Stimulated activated CD8-positive, alpha-beta memory T cell treated with anti-CD3 and anti-CD28 coated beads, Interleukin-12 subunit alpha, Interleukin-12 subunit beta, amount 100 ng/mL, for 24 hours (primary cell): ENCODE measurements at regions not wholly inside any gene's neighbourhood (a gene's known extent, or its start where the extent isn't known, plus 50 kb on each side); places are given as distances from the start of the nearest gene placed in this dataset.
"Not testable (repeated sequence)": the region's sequence is repeated elsewhere in the genome, so short reads cannot be mapped to it uniquely, and the experiment has no call there.

Experiments
- DNase-seq: peaks from one replicate; pipeline ENCODE4 v3.0.0-alpha.2; 2020; ENCODE audit errors: extremely low read depth

DNA sequence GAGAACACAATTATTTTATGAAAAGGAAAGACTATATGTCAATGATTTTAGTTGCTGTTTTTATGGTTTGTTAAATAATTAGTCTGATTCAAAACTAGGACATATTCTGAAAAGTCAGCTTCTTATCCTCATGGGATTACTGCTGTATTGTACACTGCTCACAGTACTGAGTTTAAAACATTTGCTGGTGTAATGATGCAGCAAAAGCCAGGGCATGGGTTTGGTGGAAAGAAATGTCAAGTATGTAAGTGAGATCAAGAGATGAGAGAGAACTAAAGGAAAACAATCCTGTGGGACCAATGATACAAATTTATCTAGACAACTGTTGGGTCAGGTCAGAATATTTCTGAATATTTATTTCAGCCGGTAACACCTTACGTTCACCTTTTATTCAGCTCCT is 210.1 kb upstream of the ARHGEF26 start:
- no peak for DNase-seq

DNA sequence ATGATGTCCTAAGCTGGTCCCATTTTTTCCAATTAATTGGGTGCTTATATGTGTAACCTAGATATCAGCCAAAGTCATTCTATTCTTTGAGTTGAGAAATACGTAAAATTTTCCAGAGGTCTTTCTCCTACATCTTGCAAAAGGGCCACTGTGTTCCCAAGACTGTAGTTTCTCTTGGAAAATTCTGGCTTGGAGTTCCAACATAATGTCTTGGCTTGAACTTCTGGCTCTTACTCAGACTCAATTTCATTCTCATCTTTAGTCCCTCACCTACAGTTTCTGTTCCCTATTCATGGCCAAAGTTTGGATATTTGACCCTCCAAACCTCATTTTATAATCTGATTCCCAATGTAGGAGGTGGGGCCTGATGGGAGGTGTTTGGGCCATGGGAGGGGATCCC is 201.4 kb upstream of the ARHGEF26 start:
- no peak for DNase-seq

DNA sequence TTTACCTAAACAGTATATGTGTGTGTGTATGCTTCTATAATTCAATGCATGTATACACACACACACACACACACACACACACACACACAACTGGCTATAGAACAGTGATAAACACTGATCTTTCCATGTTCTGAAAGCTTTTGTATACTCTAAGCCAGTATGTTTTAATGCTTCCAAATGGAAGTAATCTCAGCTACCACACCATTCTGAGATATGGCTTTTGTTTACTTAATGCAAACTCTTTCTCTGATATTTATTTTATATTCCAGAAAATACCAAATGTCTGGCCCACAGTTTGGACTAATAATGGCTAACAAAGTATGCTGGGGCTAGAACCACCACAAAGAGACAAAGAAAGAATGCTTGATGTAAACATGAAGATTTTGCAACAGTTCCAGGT is 199.4 kb upstream of the ARHGEF26 start:
- no peak for DNase-seq

DNA sequence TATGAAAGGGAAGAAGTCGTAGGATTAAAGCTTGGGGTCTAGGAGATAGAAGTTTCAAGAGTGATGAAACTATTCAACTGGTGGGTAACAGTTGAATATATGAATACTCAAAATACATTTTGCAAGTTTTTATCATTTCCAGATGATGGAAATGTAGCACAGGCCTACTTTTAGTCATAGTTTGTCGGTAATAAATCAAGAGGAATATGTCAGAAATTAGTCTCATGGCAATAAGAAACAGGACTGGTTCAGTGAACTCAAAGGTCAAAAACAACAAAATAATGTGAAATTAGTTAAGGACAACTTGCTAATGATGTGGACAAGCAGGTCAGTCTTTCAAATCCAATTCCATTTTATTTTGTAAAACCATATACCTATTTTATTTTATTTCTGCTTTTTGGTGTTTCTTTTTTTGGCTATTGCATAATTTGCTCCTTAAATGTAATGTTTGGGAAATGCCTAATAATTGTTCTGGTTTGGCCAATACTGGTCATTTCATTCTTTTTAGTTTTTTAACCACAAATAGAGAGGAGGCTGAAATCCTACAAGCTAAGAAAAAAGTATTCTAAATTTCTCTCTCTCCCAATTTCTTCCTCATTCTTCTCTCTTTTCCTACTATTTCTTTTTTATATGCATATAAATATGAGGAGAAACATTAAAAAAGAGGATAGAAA is 195.2 kb upstream of the ARHGEF26 start:
- no peak for DNase-seq

DNA sequence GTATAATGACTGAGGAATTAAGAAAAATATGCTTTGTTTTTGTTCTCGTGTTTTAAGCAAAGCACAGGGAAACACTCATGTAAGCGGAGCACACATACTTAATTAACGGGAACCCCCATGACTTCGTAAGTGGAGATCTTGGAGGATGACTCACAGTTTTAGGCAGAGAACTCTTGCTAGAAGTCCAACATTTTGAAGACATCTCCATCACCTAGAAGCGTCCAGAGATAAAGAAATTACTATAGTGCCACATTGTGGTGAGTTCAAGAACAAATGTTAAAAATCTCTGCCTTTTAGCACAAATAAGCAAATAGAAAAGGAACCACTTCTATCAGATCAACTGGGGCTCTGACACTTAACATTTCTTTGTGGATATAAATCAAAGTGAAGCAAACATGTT is 194.1 kb upstream of the ARHGEF26 start:
- no peak for DNase-seq

DNA sequence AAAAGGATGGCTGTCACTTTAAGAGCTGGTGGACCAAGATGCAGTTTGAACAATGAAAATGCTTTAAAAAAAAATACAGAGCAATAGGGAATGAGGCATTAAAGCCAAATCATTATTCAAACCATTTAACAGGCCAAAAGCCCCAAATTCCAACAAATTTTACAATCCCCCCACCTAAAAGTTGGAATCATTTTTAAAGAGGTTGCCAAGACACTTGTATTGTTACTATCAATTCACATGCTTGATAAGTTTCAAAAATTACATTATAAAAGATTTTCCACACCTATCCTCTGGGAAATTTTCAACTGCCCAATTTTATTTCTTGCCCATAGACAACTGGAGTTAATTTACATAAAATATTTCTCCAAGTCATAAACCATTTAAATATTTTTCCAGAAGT is 192.3 kb upstream of the ARHGEF26 start:
- DNase-seq, result no peak

DNA sequence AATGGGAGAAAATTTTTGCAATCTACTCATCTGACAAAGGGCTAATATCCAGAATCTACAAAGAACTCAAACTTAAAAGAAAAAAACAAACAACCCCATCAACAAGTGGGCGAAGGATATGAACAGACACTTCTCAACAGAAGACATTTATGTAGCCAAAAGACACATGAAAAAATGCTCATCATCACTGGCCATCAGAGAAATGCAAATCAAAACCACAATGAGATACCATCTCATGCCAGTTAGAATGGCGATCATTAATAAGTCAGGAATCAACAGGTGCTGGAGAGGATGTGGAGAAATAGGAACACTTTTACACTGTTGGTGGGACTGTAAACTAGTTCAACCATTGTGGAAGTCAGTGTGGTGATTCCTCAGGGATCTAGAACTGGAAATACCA is 187.7 kb upstream of the ARHGEF26 start:
- DNase-seq, result not testable (repeated sequence)

DNA sequence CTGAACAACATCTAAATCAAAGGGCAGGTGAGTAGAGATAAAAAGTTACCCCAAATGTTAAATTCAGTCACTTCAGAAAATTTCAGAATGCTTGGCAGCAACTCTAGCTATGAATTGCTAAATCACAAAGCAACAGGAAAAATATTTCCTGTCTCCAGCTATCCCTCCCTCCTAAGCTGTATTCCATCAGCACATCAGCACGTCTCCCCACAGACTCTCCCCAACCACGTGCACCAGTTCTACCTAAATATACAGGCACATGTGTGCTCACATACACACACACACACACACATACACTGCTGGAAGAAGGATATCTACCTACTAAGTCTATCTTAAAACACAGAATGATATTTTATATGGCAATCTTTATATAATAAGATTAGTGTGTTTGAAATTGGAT is 177.1 kb upstream of the ARHGEF26 start:
- no peak for DNase-seq

DNA sequence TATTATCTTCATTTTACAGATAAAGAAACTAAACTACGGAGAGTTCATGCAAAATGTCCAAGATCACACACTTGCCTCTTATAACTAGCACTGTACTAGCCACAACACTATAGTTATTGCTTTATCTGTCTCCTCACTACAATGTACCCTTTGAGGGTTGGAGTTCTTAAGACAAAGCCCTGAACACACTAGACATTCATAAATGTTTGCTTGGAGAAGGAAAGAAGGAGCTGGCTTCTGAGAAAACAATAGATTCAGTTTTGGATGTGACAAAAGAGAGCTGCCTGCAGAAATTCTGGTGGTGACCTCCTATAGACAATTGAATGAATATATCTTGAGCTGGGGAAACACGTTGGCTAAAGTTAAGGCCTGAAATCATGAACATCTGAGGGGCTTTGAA is 169.9 kb upstream of the ARHGEF26 start:
- no peak for DNase-seq

DNA sequence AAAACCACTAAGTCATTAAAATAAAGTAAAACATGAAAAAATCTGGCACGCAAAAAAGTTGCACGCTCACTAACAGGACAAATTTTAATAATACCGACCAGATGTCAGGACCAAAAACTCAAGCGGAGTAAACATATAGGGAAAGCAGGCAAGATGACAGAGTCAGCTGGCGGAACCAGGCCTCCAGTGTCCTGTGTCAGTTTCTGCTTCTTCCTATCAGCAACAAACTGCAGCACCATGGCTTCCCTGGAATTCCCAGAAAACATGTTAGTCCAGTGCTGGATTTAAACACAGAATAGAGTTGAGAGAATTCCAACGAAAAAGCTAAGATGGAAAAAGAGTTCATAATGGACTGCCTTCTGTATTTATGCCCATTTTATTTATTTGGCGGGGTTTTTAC is 169.1 kb upstream of the ARHGEF26 start:
- DNase-seq, result no peak

DNA sequence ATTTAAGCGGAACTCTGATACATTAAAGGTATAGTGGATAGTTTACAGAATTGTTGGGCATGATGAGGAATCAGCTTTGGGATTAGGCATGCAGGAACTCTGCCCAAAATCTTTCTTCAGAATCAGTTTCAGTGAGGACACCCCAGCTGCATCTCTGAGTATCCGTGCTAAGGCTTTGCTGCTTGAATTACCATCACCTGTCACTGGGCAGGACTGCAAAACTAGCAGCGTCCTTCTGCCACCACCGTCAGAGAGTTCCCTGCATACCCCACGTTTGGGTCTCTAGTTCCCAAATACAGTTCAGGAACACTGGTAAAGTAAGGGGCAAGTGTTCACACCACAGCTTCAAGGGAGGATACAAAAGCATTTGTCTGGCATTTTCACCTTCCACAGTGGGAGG is 164.6 kb upstream of the ARHGEF26 start:
- DNase-seq, result no peak

DNA sequence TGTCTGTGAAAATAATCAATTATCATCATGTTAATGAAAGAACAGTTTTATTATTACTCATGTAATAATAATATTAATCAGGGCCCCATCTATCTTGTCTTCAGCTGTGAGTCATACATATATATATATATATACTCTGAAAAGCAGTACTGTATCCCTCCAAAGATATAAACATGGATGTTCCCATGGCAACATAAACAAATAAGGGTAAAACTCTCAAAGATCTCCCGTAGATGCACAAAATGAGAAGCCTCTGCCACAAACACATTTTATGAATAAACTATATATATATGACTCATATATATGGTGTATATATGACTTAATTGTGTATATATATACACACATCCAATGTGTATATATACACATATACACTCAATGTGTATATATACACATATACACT is 163.8 kb upstream of the ARHGEF26 start:
- no peak for DNase-seq

DNA sequence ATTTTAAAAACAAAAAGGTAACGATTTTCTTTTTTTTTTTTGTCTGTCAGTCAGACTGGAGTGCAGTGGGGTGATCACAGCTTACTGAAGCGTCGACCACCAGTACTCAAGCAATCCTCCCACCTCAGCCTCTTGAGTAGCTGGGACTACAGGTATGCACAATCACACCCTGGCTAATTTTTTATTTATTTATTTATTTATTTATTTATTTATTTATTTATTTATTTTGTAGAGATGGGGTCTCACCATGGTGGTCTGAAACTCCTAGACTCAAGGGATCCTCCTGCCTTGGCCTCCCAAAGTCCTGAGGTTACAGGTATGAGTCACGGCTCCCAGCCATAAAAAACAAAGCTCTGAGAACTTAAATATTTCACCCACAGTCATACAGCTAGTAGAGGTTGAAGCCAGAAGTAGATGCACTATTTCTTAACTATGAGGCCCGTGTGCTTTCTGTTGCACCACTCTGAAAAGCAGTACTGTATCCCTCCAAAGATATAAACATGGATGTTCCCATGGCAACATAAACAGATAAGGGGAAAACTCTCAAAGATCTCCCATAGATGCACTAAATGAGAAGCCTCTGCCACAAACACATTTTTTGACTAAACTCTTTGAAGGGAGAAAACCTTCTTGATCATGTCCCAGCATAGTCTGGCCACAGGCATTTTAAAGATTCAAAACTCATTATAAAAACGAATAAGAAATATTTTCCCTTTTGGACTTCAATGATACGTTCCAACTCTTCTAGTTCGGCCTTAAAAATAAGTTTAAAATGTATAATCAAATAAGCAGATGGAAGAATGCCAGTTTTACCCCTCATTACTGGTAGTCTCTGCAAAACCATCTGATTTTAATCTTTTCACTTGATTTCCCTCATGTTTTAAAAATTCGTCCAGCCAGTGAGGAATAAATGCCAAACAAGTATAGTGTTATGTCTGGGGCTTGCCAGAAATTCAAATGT is 162.3 kb upstream of the ARHGEF26 start:
- no peak for DNase-seq

DNA sequence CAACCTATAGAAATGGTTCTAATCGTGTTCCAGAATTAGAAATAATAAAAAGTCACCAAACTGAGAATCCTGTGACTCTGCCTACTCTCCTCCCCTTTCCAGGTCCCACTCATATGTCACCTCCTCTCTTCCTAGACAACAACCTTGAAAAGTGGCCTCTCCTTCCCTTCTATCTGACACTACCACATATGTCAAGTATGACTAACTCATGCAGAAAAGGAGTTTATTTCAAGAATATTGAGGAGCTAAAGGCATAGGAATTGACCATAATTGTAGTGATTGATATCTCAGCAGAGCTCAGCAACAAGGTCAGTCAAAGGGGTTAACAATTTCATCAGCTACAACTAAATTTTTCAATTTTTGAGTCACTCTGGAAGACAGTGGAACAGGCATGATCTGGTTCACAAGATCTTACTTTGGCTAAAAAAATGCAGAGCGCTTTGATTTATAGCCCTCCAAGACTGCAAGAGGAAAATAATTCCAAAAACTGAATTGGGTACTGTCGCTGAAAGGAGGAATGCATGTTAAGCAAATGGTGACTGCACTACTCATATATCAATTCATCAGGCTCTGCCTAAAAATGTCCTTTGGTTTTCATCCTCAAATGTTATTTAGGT is 160.6 kb upstream of the ARHGEF26 start:
- no peak for DNase-seq

DNA sequence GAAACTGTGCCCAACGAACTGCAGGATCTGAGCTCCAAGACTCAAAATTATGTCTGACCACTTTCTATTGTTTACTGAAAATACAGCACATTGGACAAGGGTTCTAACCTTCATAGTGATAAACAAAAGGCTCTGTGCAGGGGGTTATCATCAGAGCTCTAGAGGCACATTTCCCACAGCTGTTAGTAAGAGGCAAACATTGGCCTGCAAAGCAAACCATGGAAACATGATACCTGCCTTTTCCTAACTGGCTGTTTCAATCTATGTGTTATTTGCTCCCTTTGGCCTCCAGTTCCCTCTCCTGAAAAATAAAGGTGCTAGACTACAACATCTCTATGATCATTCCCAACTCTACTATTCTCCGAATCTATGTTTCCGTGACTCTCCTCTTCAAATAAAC is 159.7 kb upstream of the ARHGEF26 start:
- DNase-seq, result no peak

DNA sequence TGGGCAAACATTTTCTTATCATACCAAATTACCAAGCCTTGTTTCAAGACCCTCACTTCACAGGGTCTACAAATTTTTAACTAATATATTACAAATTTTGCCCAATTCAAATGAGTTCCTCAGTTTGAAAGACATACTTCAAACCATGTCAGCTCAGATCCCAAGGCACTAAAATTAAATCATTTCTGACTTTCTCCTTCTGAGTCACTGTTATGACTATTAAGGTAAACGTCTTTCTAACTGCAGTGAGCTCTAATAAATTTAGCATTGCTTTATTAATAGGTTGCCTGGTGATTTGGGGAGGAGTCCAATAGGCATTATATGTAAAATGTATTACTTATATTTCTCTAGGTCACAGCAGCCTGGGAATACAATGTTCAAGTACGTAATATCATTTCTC is 158.2 kb upstream of the ARHGEF26 start:
- no peak for DNase-seq

DNA sequence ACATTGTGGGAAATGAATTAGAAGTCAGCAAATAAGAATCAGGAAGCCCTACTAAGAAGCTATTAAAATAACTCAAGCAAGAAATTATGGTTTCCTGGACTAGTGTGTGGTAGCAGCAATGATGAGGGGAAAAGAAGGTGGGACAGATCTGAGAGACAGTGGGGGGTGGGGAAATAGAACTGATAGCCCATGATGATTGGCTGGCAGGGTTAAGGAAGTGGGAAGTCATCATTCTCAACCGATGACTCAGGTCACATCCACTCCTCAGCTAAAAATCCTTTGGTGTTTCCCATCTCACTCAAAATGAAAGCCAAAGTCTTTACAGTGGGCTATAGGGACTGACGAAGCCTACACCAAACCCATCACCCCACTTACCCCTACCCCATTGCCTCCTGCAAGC is 153.9 kb upstream of the ARHGEF26 start:
- DNase-seq, result no peak

DNA sequence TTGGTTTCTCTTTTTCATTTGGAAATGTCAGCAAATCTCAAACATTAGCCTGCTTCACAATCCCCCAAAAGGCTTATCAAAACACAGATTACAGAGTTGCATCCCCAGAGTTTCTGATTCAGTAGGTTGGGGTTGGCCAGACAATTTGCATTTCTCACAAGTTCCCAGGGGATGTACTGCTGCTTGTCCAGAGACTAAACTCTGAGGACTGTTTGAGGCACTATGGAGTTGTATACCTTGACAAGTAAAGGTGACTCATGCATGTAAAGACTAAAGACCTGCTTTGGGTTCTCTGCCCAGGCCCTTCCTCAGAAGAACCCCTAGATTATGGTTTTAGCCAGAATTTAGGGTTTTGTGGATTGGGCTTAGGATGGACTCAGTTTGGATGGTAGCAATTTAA is 151.1 kb upstream of the ARHGEF26 start:
- no peak for DNase-seq

DNA sequence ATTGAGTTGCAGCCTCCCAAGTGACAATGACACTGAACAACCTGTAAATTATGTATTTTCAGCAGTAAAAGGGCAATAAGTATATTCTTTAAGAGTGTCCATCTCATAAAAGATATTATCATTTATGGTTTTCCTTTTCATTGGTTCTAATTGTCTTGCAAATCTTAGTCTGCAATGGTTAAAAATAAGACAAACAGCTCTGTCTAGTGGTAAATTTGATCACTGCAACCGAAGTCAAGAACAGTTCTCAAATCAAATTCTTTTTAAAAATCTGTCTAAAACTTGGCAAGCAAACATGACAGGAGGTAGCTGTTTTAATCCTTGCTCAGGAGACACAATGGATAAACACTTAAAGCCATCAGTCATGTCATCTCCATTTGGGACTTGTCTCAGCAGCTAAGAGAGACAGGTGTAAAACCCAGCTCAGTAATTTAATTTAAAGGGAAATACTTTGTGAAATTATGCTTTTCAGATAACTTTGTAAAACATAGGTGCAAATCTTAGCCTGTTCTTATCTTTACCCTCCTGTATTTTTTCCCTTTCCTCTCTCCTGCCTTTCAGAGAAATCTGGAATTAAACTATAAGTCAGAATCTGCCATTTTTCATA is 150.3 kb upstream of the ARHGEF26 start:
- no peak for DNase-seq

DNA sequence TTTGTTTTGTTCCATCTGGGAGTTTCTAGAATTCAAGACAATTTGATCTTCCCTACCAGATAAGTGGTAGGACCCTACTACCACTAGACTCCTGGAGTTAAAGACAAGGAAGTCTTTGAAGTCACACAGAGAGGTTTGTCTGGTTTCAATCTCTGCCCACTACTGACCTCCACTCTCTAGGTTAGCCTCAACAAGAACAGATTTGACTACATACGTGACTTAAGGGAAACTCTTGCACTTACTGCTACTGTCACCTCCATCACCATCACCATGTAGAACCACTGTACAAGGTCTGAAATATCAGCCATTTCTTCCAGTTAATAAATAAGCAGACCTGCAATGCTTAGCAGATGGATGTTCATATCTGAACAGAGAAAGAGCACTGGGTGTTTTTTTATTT is 148.3 kb upstream of the ARHGEF26 start:
- no peak for DNase-seq

DNA sequence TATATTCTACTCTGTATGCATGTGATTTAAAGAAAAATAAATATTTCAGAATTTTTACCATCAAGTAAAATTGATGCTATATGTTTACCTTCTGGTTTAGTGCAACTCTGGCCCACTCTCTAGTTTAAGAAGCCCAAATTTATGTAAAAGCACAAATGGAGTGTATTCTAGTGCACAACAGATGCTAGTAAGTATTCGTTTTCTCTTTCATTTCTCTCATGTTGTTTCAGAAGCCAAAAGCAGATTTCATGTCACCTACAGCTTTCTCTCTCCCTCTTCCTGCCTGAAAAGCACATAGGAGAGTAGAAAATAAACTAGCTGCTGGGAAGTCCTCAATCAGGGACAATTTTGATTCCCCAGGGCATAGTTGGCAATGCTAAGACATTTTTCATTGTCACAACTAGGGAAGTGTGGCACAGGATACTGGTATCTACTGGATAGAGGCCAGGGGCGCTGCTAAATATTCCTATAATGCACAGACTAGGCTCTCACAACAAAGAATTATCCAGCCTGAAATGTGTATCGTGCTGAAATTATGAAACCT is 147.4 kb upstream of the ARHGEF26 start:
- no peak for DNase-seq

DNA sequence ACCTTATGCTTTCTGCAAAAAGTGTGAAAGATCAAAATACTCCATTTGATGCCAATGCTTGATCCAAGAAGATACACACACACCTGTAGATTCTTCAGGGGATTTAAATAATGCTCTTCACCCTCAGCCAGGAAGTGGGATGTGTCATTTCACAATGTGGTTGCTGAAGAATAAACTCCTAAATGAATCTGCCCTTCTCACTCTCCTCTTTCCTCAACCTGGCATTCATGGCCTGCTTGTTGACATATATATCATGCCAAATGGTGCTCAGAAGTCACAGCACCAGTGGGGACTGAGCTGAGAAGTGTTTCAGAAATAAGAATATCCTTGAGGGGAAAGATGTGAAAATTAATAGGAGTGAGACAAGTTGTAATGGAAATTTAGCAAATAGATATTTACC is 146.6 kb upstream of the ARHGEF26 start:
- no peak for DNase-seq
